PFSK-1 (cell line): ENCODE measurements at regions not wholly inside any gene's neighbourhood (a gene's known extent, or its start where the extent isn't known, plus 50 kb on each side); places are given as distances from the start of the nearest gene placed in this dataset.

Experiments
- FOXP2 ChIP-seq: optimal IDR thresholded peaks from 2 replicates; pipeline ENCODE3; 2011; ENCODE audit warnings: borderline replicate concordance, control low read depth, inconsistent platforms; ENCODE audit not compliant: insufficient read depth; ENCODE audit errors: extremely low read length, extremely low read depth
- POLR2AphosphoS5 ChIP-seq: IDR thresholded peaks from 2 replicates; pipeline ENCODE4 v1.6.1; 2012; ENCODE audit warnings: low read depth, mild to moderate bottlenecking, control low read depth, low read length, moderate library complexity
- SIN3A ChIP-seq: IDR thresholded peaks from 2 replicates; pipeline ENCODE4 v1.6.1; 2012; ENCODE audit warnings: mild to moderate bottlenecking, low read length, moderate library complexity, borderline replicate concordance; ENCODE audit not compliant: insufficient read depth
- TAF1 ChIP-seq: IDR thresholded peaks from 2 replicates; pipeline ENCODE4 v1.6.1; 2012; ENCODE audit warnings: low read length, control low read depth, borderline replicate concordance; ENCODE audit not compliant: insufficient read depth
- TF ChIP-seq, protein P1 (sequence below), 2 experiments: IDR thresholded peaks; 2 replicates each; pipeline versions ENCODE4 v1.6.1 to v1.8.0; 2011 to 2012; ENCODE audit warnings: low read depth in 2 of 2, low read length in 2 of 2, control low read depth in 1 of 2, inconsistent platforms in 1 of 2, mild to moderate bottlenecking in 1 of 2, moderate library complexity in 1 of 2; ENCODE audit not compliant: insufficient read depth in 1 of 2

DNA sequence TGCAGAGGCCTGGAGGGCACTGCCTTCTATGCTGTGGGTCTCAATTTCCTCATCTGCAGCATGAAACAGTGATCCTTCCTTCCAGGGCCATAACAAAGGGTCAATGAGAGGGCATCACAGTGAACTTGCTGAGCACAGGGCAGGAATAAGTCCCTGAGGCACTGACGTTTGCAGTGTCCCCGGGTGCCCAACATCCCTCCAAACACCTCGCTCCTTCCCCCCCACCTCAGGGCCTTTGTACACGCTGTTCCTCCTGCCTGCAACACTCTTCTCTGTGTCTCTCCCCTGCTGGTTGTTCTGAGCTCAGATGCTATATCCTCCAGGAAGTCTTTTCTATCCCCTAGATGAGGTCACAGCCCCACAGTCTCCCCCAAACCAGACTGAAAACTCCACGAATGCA, 59.7 kb upstream of the TCF20 start:
- no peak for TF ChIP-seq FOXP2
- TF ChIP-seq TAF1 = no peak
- TF ChIP-seq POLR2AphosphoS5 = no peak
- TF ChIP-seq SIN3A = no peak
- TF ChIP-seq, protein P1, sequence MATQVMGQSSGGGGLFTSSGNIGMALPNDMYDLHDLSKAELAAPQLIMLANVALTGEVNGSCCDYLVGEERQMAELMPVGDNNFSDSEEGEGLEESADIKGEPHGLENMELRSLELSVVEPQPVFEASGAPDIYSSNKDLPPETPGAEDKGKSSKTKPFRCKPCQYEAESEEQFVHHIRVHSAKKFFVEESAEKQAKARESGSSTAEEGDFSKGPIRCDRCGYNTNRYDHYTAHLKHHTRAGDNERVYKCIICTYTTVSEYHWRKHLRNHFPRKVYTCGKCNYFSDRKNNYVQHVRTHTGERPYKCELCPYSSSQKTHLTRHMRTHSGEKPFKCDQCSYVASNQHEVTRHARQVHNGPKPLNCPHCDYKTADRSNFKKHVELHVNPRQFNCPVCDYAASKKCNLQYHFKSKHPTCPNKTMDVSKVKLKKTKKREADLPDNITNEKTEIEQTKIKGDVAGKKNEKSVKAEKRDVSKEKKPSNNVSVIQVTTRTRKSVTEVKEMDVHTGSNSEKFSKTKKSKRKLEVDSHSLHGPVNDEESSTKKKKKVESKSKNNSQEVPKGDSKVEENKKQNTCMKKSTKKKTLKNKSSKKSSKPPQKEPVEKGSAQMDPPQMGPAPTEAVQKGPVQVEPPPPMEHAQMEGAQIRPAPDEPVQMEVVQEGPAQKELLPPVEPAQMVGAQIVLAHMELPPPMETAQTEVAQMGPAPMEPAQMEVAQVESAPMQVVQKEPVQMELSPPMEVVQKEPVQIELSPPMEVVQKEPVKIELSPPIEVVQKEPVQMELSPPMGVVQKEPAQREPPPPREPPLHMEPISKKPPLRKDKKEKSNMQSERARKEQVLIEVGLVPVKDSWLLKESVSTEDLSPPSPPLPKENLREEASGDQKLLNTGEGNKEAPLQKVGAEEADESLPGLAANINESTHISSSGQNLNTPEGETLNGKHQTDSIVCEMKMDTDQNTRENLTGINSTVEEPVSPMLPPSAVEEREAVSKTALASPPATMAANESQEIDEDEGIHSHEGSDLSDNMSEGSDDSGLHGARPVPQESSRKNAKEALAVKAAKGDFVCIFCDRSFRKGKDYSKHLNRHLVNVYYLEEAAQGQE (IDR thresholded peaks at IDR 0.05; ENCODE audit: insufficient read depth in 1 of 2, low read depth in 2 of 2, low read length in 2 of 2) = no peak

DNA sequence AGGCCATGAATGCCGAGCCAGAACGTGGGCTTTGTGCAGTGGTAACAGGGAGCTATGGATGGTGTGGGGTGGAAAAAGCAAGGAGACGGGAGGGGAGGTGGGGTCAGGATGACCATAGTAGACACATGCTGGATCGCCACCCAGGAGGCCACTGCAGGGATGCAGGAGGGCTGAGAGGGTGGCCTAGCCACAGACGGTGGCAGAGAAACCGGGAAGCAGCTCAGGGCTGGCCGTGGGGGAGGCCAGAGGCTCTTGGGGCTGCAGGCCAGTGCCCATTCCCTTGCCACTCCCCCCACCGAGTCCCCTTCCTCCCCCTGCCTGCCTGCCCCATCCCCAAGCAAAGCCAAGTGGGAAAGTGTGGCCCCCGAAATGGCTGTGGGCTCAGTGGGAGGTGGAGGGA, 59.1 kb upstream of the TCF20 start:
- TF ChIP-seq SIN3A = no peak
- TF ChIP-seq TAF1 = no peak
- TF ChIP-seq FOXP2 = no peak
- no peak for TF ChIP-seq POLR2AphosphoS5
- TF ChIP-seq, protein P1 (IDR thresholded peaks at IDR 0.05; ENCODE audit: insufficient read depth in 1 of 2, low read depth in 2 of 2, low read length in 2 of 2) = no peak

DNA sequence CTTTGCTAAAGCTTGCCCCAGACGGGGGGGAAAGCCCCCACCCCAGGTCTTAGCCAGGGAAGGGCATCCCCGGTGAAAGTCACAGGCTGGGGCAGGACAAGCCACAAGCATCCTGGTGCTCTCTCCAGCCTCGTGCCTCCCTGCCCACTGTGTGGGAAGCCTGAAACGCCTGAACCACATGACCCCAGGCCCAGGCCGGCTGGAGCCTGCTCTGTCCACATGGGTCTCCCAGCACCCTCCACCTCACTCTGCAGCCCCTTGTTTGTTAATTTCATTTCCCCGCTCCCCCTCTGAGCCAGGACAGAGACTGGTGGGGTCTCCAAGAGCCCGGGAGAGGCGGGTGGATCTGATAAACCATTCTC, 58.3 kb upstream of the TCF20 start:
- TF ChIP-seq FOXP2 = no peak
- no peak for TF ChIP-seq POLR2AphosphoS5
- no peak for TF ChIP-seq SIN3A
- TF ChIP-seq TAF1 = no peak

DNA sequence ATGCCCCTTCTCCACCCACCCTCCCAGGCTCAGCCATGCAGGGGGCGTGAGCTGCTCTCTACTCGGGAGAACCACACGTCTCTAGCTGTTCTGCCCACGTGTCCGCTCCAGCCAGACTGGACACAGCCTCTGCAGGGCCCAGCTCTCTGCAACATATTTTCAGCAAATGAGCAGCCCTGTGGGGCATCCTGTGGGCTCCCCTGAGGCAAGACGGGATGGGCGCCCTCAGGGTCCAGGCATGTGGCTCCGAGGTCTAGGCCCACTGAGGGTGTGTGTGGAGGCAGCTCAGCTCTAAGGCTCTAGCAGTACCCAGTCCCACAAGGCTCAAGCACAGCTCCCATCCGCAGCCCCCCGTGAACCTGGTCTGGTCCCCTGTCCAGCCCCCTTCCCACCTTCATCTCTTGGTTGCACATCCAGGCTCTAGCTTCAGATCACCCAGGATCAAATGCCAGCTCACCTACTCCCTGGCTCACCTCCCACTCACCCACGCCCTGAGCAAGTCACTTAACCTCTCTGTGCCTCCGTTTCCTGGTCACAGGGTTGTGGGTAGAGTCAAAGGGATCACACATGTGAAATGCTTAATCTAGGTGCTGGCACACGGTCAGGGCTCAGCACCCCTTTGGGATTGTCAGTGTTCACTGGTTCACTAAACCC, 57.8 kb upstream of the TCF20 start:
- TF ChIP-seq TAF1 (no peak), FOXP2 (no peak), SIN3A (no peak), POLR2AphosphoS5 (no peak)
- TF ChIP-seq, protein P1 (IDR thresholded peaks at IDR 0.05; ENCODE audit: insufficient read depth in 1 of 2, low read depth in 2 of 2, low read length in 2 of 2) = no peak

DNA sequence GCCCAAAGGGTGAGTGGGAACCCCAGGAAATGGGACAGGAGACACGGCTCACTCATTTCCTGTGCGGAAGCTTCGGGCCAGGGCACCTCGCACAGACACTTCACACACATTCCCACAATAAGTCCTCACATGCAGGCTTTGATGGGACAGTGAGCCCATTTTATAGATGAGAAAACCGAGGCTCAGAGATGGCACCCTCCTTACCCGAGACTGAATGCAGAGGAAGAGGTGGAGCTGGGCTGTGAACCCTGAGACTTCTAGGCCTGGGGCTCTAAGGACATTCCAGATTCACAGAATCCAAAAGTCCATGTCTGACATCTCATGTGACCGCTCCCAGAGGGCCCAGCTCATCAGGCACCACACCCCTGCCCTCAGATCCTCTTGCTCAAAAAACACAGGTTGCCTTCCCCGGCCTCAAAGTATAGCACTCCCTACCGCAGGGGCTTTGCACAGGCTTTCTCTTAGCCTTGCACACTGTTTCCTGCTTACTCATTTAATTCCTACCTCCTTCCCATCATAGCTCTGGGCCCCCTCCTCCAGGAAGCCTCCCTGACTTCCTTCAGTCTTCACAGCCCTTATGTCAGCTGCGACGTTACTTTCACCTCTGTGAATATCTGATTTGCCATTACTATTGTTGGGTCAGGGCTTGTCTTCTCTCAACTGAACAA, 57.1 kb upstream of the TCF20 start:
- TF ChIP-seq SIN3A = no peak
- no peak for TF ChIP-seq TAF1
- TF ChIP-seq, protein P1 (IDR thresholded peaks at IDR 0.05; ENCODE audit: insufficient read depth in 1 of 2, low read depth in 2 of 2, low read length in 2 of 2) = no peak
- no peak for TF ChIP-seq POLR2AphosphoS5
- TF ChIP-seq FOXP2 = no peak
